H9 (cell line): ENCODE measurements at regions not wholly inside any gene's neighbourhood (a gene's known extent, or its start where the extent isn't known, plus 50 kb on each side); places are given as distances from the start of the nearest gene placed in this dataset.

Experiments
- DNase-seq: peaks from one replicate; pipeline ENCODE4 v3.0.0-alpha.2; 2017
- H2AFZ ChIP-seq: one replicate; pipeline ENCODE4 v1.6.1; 2013; ENCODE audit warnings: mild to moderate bottlenecking, low read length, control low read depth, moderate library complexity
- H2AK5ac ChIP-seq: 2 replicates; pipeline ENCODE4 v1.6.1; 2013; ENCODE audit warnings: low read length, control low read depth, mixed read lengths; ENCODE audit not compliant: insufficient read length
- H2BK120ac ChIP-seq: one replicate; pipeline ENCODE4 v1.6.1; 2013; ENCODE audit warnings: low read depth, mild to moderate bottlenecking, low read length, control low read depth, inconsistent platforms; ENCODE audit not compliant: poor library complexity, severe bottlenecking
- H2BK12ac ChIP-seq: 2 replicates; pipeline ENCODE4 v1.6.1; 2013; ENCODE audit warnings: low read length, control low read depth, mixed read lengths, low read depth; ENCODE audit not compliant: insufficient read length
- H2BK15ac ChIP-seq: 2 replicates; pipeline ENCODE4 v1.6.1; 2013; ENCODE audit warnings: low read depth, low read length, control low read depth
- H2BK20ac ChIP-seq: one replicate; pipeline ENCODE4 v1.6.1; 2013; ENCODE audit warnings: low read depth, mild to moderate bottlenecking, low read length, control low read depth, inconsistent platforms; ENCODE audit not compliant: poor library complexity, severe bottlenecking
- H2BK5ac ChIP-seq: 2 replicates; pipeline ENCODE4 v1.6.1; 2013; ENCODE audit warnings: low read length, control low read depth, mixed read lengths; ENCODE audit not compliant: insufficient read length
- H3K14ac ChIP-seq: 2 replicates; pipeline ENCODE4 v1.6.1; 2013; ENCODE audit warnings: low read length, control low read depth; ENCODE audit not compliant: insufficient read depth
- H3K18ac ChIP-seq: 2 replicates; pipeline ENCODE4 v1.6.1; 2013; ENCODE audit warnings: low read depth, mild to moderate bottlenecking, mixed read lengths, low read length, control low read depth; ENCODE audit not compliant: insufficient read length
- H3K23ac ChIP-seq: 2 replicates; pipeline ENCODE4 v1.6.1; 2013; ENCODE audit warnings: low read length, control low read depth, mixed read lengths, low read depth; ENCODE audit not compliant: insufficient read length
- H3K23me2 ChIP-seq: 2 replicates; pipeline ENCODE4 v1.6.1; 2013; ENCODE audit warnings: low read depth, mild to moderate bottlenecking, mixed read lengths, low read length, control low read depth; ENCODE audit not compliant: insufficient read length, poor library complexity, severe bottlenecking
- H3K27ac ChIP-seq: 2 replicates; pipeline ENCODE4 v1.5.1; 2013; ENCODE audit warnings: low read length, control low read depth, mixed read lengths, low read depth; ENCODE audit not compliant: insufficient read length
- H3K27me3 ChIP-seq: 2 replicates; pipeline ENCODE4 v1.6.1; 2013; ENCODE audit warnings: low read length, control low read depth, inconsistent platforms; ENCODE audit not compliant: insufficient read depth
- H3K4ac ChIP-seq: 2 replicates; pipeline ENCODE4 v1.6.1; 2013; ENCODE audit warnings: low read depth, mild to moderate bottlenecking, control low read depth, inconsistent platforms, low read length, moderate library complexity
- H3K4me1 ChIP-seq: 2 replicates; pipeline ENCODE4 v1.6.1; 2013; ENCODE audit warnings: low read length, control low read depth, inconsistent platforms; ENCODE audit not compliant: insufficient read depth
- H3K4me2 ChIP-seq: 2 replicates; pipeline ENCODE4 v1.6.1; 2013; ENCODE audit warnings: low read length, control low read depth, mixed read lengths; ENCODE audit not compliant: insufficient read length, insufficient read depth
- H3K56ac ChIP-seq: 2 replicates; pipeline ENCODE4 v1.6.1; 2013; ENCODE audit warnings: low read depth, mild to moderate bottlenecking, mixed read lengths, low read length, control low read depth; ENCODE audit not compliant: insufficient read length
- H3K79me1 ChIP-seq: 2 replicates; pipeline ENCODE4 v1.6.1; 2013; ENCODE audit warnings: low read depth, mild to moderate bottlenecking, moderate library complexity, low read length, control low read depth, inconsistent platforms; ENCODE audit not compliant: insufficient read depth, poor library complexity, severe bottlenecking
- H3K79me2 ChIP-seq: 2 replicates; pipeline ENCODE4 v1.6.1; 2013; ENCODE audit warnings: low read length, control low read depth, inconsistent platforms; ENCODE audit not compliant: insufficient read depth
- H3K9ac ChIP-seq: 2 replicates; pipeline ENCODE4 v1.6.1; 2013; ENCODE audit warnings: low read length, control low read depth, mixed read lengths; ENCODE audit not compliant: insufficient read length; ENCODE audit errors: extremely low read depth
- H3K9me3 ChIP-seq: one replicate; pipeline ENCODE4 v1.6.1; 2013; ENCODE audit warnings: low read depth, low read length, inconsistent platforms; ENCODE audit not compliant: control insufficient read depth
- H3T11ph ChIP-seq: one replicate; pipeline ENCODE4 v1.6.1; 2013; ENCODE audit warnings: mild to moderate bottlenecking, low read length, control low read depth, inconsistent platforms
- H4K20me1 ChIP-seq: one replicate; pipeline ENCODE4 v1.6.1; 2013; ENCODE audit not compliant: control insufficient read depth, insufficient read length, insufficient read depth
- H4K5ac ChIP-seq: 2 replicates; pipeline ENCODE4 v1.6.1; 2013; ENCODE audit warnings: low read depth, mild to moderate bottlenecking, mixed read lengths, low read length, control low read depth; ENCODE audit not compliant: insufficient read length
- H4K8ac ChIP-seq: replicated peaks from 2 replicates; pipeline ENCODE4 v1.6.1; 2013; ENCODE audit warnings: low read length, control low read depth, mixed read lengths, low read depth; ENCODE audit not compliant: insufficient read length
- H4K91ac ChIP-seq: 2 replicates; pipeline ENCODE4 v1.6.1; 2013; ENCODE audit warnings: low read depth, mild to moderate bottlenecking, moderate library complexity, mixed read lengths, low read length, control low read depth; ENCODE audit not compliant: insufficient read length
- H3K27ac Mint-ChIP-seq, 3 experiments: 2 replicates in 2 of 3; 3 replicates in 1 of 3; pipeline ENCODE4 v1.8.0; 2020 to 2021; ENCODE audit warnings: mixed read lengths in 3 of 3, mild to moderate bottlenecking in 1 of 3, moderate library complexity in 1 of 3
- H3K27me3 Mint-ChIP-seq: 2 replicates; pipeline ENCODE4 v1.8.0; 2021; ENCODE audit warnings: low read depth, mild to moderate bottlenecking, moderate library complexity, mixed read lengths
- H3K36me3 Mint-ChIP-seq, 3 experiments: 2 replicates in 2 of 3; 3 replicates in 1 of 3; pipeline ENCODE4 v1.8.0; 2020 to 2021; ENCODE audit warnings: low read depth in 3 of 3, mixed read lengths in 3 of 3; ENCODE audit not compliant: insufficient read depth in 1 of 3
- H3K4me1 Mint-ChIP-seq, 2 experiments: 2 replicates each; pipeline ENCODE4 v1.8.0; 2020; ENCODE audit warnings: mixed read lengths in 2 of 2
- H3K4me3 Mint-ChIP-seq, 2 experiments: 2 replicates in 1 of 2; 3 replicates in 1 of 2; pipeline ENCODE4 v1.8.0; 2020 to 2021; ENCODE audit warnings: mild to moderate bottlenecking in 2 of 2, mixed read lengths in 2 of 2, moderate library complexity in 1 of 2
- H3K9me3 Mint-ChIP-seq, 2 experiments: 2 replicates in 1 of 2; 3 replicates in 1 of 2; pipeline ENCODE4 v1.8.0; 2020; ENCODE audit warnings: mild to moderate bottlenecking in 2 of 2, mixed read lengths in 2 of 2, moderate library complexity in 1 of 2
- CTCF ChIP-seq: fragments of 200-600 bp; sonication (generic); conservative IDR thresholded peaks from 3 replicates; pipeline ENCODE4 v1.8.0; 2021; ENCODE audit warnings: antibody characterized with exemption, mild to moderate bottlenecking
- WGBS: extraction: QIAGEN DNeasy Blood & Tissue Kit; methylation state at CpG from one replicate; pipeline ENCODE4 v1.1.7; 2013; ENCODE audit warnings: missing lambda C conversion rate, low lambda C conversion rate, mixed read lengths; ENCODE audit not compliant: insufficient read length; ENCODE audit errors: extremely low coverage; 5-methylcytosine and 5-hydroxymethylcytosine counted together

- no peak overlapping the region for H3K27ac ChIP-seq
- no peaks in the 10 kb centered on the region; the same call in 1 of the 2 replicates for H3K27me3 ChIP-seq
- TF ChIP-seq CTCF = no peak
- Mint-ChIP-seq H3K4me3 (no peak overlapping the region), H3K9me3 (0 out of 5 replicates have a peak, but pooled peaks cover 0 to 2% of the 10 kb centered on the region in 2 experiments), H3K4me1 (peaks cover 24 to 31% of the 10 kb centered on the region in 2 experiments), H3K27me3 (no peaks in the 10 kb centered on the region; the same call in 1 of the 2 replicates), H3K36me3 (no peaks in the 10 kb centered on the region), H3K27ac (no peak overlapping the region)
- no peak overlapping the region for H3K18ac ChIP-seq
- no peak overlapping the region for H2BK12ac ChIP-seq
- no peaks in the 10 kb centered on the region for H3K79me2 ChIP-seq
- no peak overlapping the region for H2BK5ac ChIP-seq
- no peak overlapping the region for H2BK120ac ChIP-seq
- no peak overlapping the region for H3K14ac ChIP-seq
- H3K4me1 ChIP-seq = peaks cover 3% of the 10 kb centered on the region; the same call in 1 of the 2 replicates
- no peak overlapping the region for H3K4me2 ChIP-seq
- H4K5ac ChIP-seq = no peak overlapping the region
- H2BK15ac ChIP-seq = no peak overlapping the region
- no peak overlapping the region for H3K23ac ChIP-seq
- no peak overlapping the region for H3K9ac ChIP-seq
- no peaks in the 10 kb centered on the region for H3K79me1 ChIP-seq
- no peaks in the 10 kb centered on the region for H4K20me1 ChIP-seq
- H4K91ac ChIP-seq = no peak overlapping the region
- no peak overlapping the region for H3K56ac ChIP-seq
- H2BK20ac ChIP-seq = no peak overlapping the region
- H4K8ac ChIP-seq = no peak overlapping the region
- H3K9me3 ChIP-seq = no peaks in the 10 kb centered on the region
- no peak overlapping the region for H3T11ph ChIP-seq
- DNase-seq = no peak
- no peak overlapping the region for H3K4ac ChIP-seq
- no CpG with 5 or more reads among the region's 23 CpGs for WGBS
- no peak overlapping the region for H2AFZ ChIP-seq
- H3K23me2 ChIP-seq = no peaks in the 10 kb centered on the region
- no peak overlapping the region for H2AK5ac ChIP-seq
Observed at GRCh38 chr14:98945611-98946570, 326.1 kb downstream of the BCL11B start.
